Activated naive CD4-positive, alpha-beta T cell treated with anti-CD3 and anti-CD28 coated beads, Interleukin-2, amount 50 U/mL, for 72 hours (primary cell): ENCODE measurements at regions not wholly inside any gene's neighbourhood (a gene's known extent, or its start where the extent isn't known, plus 50 kb on each side); places are given as distances from the start of the nearest gene placed in this dataset.
"Not testable (repeated sequence)": the region's sequence is repeated elsewhere in the genome, so short reads cannot be mapped to it uniquely, and the experiment has no call there.

Experiments
- ATAC-seq, 2 donors: fragments of 150-1000 bp; cut with Tn5 transposase; 2 replicates each; pipeline ENCODE4 v1.10.0; 2021; ENCODE audit warnings: mild to moderate bottlenecking in 2 of 2, moderate library complexity in 2 of 2
- DNase-seq, 2 donors: peaks; one replicate each; pipeline ENCODE4 v3.0.0; 2021 to 2022; ENCODE audit warnings: low spot score in 2 of 2
- H3K27ac Mint-ChIP-seq, 2 donors: one replicate each; pipeline ENCODE4 v1.8.0; 2022; ENCODE audit warnings: mild to moderate bottlenecking in 2 of 2, mixed read lengths in 2 of 2
- H3K36me3 Mint-ChIP-seq, 2 donors: one replicate each; pipeline ENCODE4 v1.8.0; 2022; ENCODE audit warnings: mixed read lengths in 2 of 2
- H3K9me3 Mint-ChIP-seq, 2 donors: one replicate each; pipeline ENCODE4 v1.8.0; 2022; ENCODE audit warnings: mixed read lengths in 2 of 2

GRCh38 chr14:86072116-86072894, 542.4 kb downstream of the FLRT2 start:
- no peak overlapping the region for H3K27ac Mint-ChIP-seq
- peaks cover 0 to 5% of the 10 kb centered on the region in 2 donors for H3K36me3 Mint-ChIP-seq
- no peak for ATAC-seq
- H3K9me3 Mint-ChIP-seq: peaks cover 3 to 8% of the 10 kb centered on the region in 2 donors
- DNase-seq: no peak

GRCh38 chr14:86066651-86067050, 536.7 kb downstream of the FLRT2 start:
- ATAC-seq (no peak), DNase-seq (no peak)
- Mint-ChIP-seq H3K36me3 (no peaks in the 10 kb centered on the region), H3K27ac (no peak overlapping the region), H3K9me3 (peaks cover 0 to 8% of the 10 kb centered on the region in 2 donors)

- ATAC-seq: no peak
- H3K36me3 Mint-ChIP-seq: no peaks in the 10 kb centered on the region
- no peak for DNase-seq
- no peak overlapping the region for H3K27ac Mint-ChIP-seq
- peaks cover 0 to 8% of the 10 kb centered on the region in 2 donors for H3K9me3 Mint-ChIP-seq
These were observed 535.5 kb downstream of the FLRT2 start for GRCh38 chr14:86065407-86065806.

GRCh38 chr14:86064595-86064994, 534.7 kb downstream of the FLRT2 start:
- not testable (repeated sequence) for H3K9me3 Mint-ChIP-seq, H3K27ac Mint-ChIP-seq, ATAC-seq, DNase-seq, H3K36me3 Mint-ChIP-seq

GRCh38 chr14:86057018-86057667, 527.2 kb downstream of the FLRT2 start:
- Mint-ChIP-seq H3K9me3 (no peaks in the 10 kb centered on the region), H3K36me3 (no peaks in the 10 kb centered on the region), H3K27ac (no peak overlapping the region)
- ATAC-seq (no peak), DNase-seq (peak in 1 of 2 donors; percentile 36)

- H3K9me3 Mint-ChIP-seq: no peaks in the 10 kb centered on the region
- no peak overlapping the region for H3K27ac Mint-ChIP-seq
- ATAC-seq: peak in 1 of 2 donors; percentile 67
- H3K36me3 Mint-ChIP-seq: no peaks in the 10 kb centered on the region
- DNase-seq: no peak
These were observed 525.6 kb downstream of the FLRT2 start for GRCh38 chr14:86055512-86056075.

GRCh38 chr14:86052868-86053267, 522.9 kb downstream of the FLRT2 start:
- Mint-ChIP-seq H3K36me3 (no peaks in the 10 kb centered on the region), H3K9me3 (no peaks in the 10 kb centered on the region), H3K27ac (no peak overlapping the region)
- ATAC-seq: no peak
- no peak for DNase-seq

- no peak for DNase-seq
- peaks cover 9 to 15% of the 10 kb centered on the region in 2 donors for H3K36me3 Mint-ChIP-seq
- peaks cover under 1 to 9% of the 10 kb centered on the region in 2 donors for H3K9me3 Mint-ChIP-seq
- H3K27ac Mint-ChIP-seq: no peak overlapping the region
- ATAC-seq: no peak
These were observed 520.8 kb downstream of the FLRT2 start for GRCh38 chr14:86050757-86051156.

GRCh38 chr14:86050072-86050683, 520.2 kb downstream of the FLRT2 start:
- no peak for ATAC-seq
- H3K27ac Mint-ChIP-seq: no peak overlapping the region
- peaks cover 9 to 21% of the 10 kb centered on the region in 2 donors for H3K36me3 Mint-ChIP-seq
- no peak for DNase-seq
- peaks cover 6 to 15% of the 10 kb centered on the region in 2 donors for H3K9me3 Mint-ChIP-seq

GRCh38 chr14:86039176-86039575, 509.2 kb downstream of the FLRT2 start:
- Mint-ChIP-seq H3K9me3 (no peaks in the 10 kb centered on the region), H3K36me3 (peaks cover 0 to 2% of the 10 kb centered on the region in 2 donors), H3K27ac (no peak overlapping the region)
- DNase-seq (no peak), ATAC-seq (no peak)

- no peak overlapping the region for H3K27ac Mint-ChIP-seq
- DNase-seq: peak in 1 of 2 donors; percentile 29
- peak; percentile 63 to 66 for ATAC-seq
- H3K9me3 Mint-ChIP-seq: no peaks in the 10 kb centered on the region
- H3K36me3 Mint-ChIP-seq: no peaks in the 10 kb centered on the region
These were observed 508.6 kb downstream of the FLRT2 start for GRCh38 chr14:86038387-86039042.

GRCh38 chr14:86035882-86036281, 505.9 kb downstream of the FLRT2 start:
- ATAC-seq (no peak), DNase-seq (no peak)
- Mint-ChIP-seq H3K9me3 (no peaks in the 10 kb centered on the region), H3K36me3 (no peaks in the 10 kb centered on the region), H3K27ac (no peak overlapping the region)

GRCh38 chr14:86027990-86028389, 498.0 kb downstream of the FLRT2 start:
- peaks cover 0 to 15% of the 10 kb centered on the region in 2 donors for H3K9me3 Mint-ChIP-seq
- DNase-seq: no peak
- no peak for ATAC-seq
- H3K36me3 Mint-ChIP-seq: peaks cover 0 to 4% of the 10 kb centered on the region in 2 donors
- no peak overlapping the region for H3K27ac Mint-ChIP-seq

GRCh38 chr14:86027144-86027543, 497.2 kb downstream of the FLRT2 start:
- ATAC-seq: no peak
- DNase-seq: no peak
- peaks cover 0 to 15% of the 10 kb centered on the region in 2 donors for H3K9me3 Mint-ChIP-seq
- H3K27ac Mint-ChIP-seq: no peak overlapping the region
- H3K36me3 Mint-ChIP-seq: peaks cover 0 to 4% of the 10 kb centered on the region in 2 donors

- ATAC-seq: no peak
These were observed 492.2 kb downstream of the FLRT2 start for GRCh38 chr14:86022031-86022629.

GRCh38 chr14:86020841-86021240, 490.9 kb downstream of the FLRT2 start:
- DNase-seq (no peak), ATAC-seq (no peak)
- Mint-ChIP-seq H3K9me3 (peaks cover 6 to 10% of the 10 kb centered on the region in 2 donors), H3K36me3 (peaks cover 0 to 17% of the 10 kb centered on the region in 2 donors), H3K27ac (no peak overlapping the region)

More at GRCh38 chr14:86022031-86022629, 492.2 kb downstream of the FLRT2 start:
- Mint-ChIP-seq H3K36me3 (peaks cover 0 to 17% of the 10 kb centered on the region in 2 donors), H3K9me3 (peaks cover 6 to 10% of the 10 kb centered on the region in 2 donors), H3K27ac (no peak overlapping the region)
- DNase-seq: no peak
